CD4-positive, alpha-beta T cell (primary cell): ENCODE measurements at regions not wholly inside any gene's neighbourhood (a gene's known extent, or its start where the extent isn't known, plus 50 kb on each side); places are given as distances from the start of the nearest gene placed in this dataset.

Experiments
- ATAC-seq: fragments of 200-7000 bp; cut with Tn5 transposase; one replicate; pipeline ENCODE4 v1.10.0; 2022; ENCODE audit warnings: mild to moderate bottlenecking; ENCODE audit not compliant: poor library complexity
- CTCF ChIA-PET: fragments of 350-600 bp; sonication (Branson Sonifier 250); formaldehyde crosslinking; loops from one replicate; lab custom pipeline; 2021; ENCODE audit warnings: antibody characterized with exemption, inconsistent platforms; lab: Charles Lee
- POLR2A ChIA-PET: fragments of 350-600 bp; sonication (Branson Sonifier 250); formaldehyde crosslinking; loops from one replicate; lab custom pipeline; 2021; ENCODE audit warnings: antibody characterized with exemption, inconsistent platforms; lab: Charles Lee
- DNase-seq, 14 experiments: peaks; one replicate each; pipeline ENCODE4 v3.0.0-alpha.2; 2013 to 2020; ENCODE audit warnings: mixed read lengths in 2 of 14
- H3K27ac ChIP-seq, 2 donors: one replicate each; pipeline versions ENCODE4 v1.5.1 to v1.7.0; 2013; ENCODE audit warnings: low read length in 2 of 2, low read depth in 1 of 2, mild to moderate bottlenecking in 1 of 2
- H3K27me3 ChIP-seq, 2 experiments: 1 replicate in 1 of 2; 2 replicates in 1 of 2; pipeline versions ENCODE4 v1.6.1 to v1.7.0; 2013; ENCODE audit warnings: low read length in 2 of 2, control low read depth in 1 of 2, mild to moderate bottlenecking in 1 of 2, moderate library complexity in 1 of 2; ENCODE audit not compliant: insufficient read depth in 2 of 2, control insufficient read depth in 1 of 2
- H3K36me3 ChIP-seq: one replicate; pipeline ENCODE4 v1.6.1; 2013; ENCODE audit warnings: low read length, control low read depth; ENCODE audit not compliant: insufficient read depth
- H3K4me1 ChIP-seq: one replicate; pipeline ENCODE4 v1.6.1; 2013; ENCODE audit warnings: low read length, control low read depth; ENCODE audit not compliant: insufficient read depth
- H3K4me3 ChIP-seq: one replicate; pipeline ENCODE4 v1.5.1; 2013; ENCODE audit warnings: mild to moderate bottlenecking, low read length, moderate library complexity
- H3K9me3 ChIP-seq, 2 experiments: 1 replicate in 1 of 2; 2 replicates in 1 of 2; pipeline versions ENCODE4 v1.6.1 to v1.7.0; 2013; ENCODE audit warnings: low read length in 2 of 2, mild to moderate bottlenecking in 2 of 2, control low read depth in 1 of 2, moderate library complexity in 1 of 2; ENCODE audit not compliant: control insufficient read depth in 1 of 2, insufficient read depth in 1 of 2
- H3K27ac Mint-ChIP-seq: one replicate; pipeline ENCODE4 v1.8.0; 2020; ENCODE audit warnings: mixed read lengths
- H3K27me3 Mint-ChIP-seq: one replicate; pipeline ENCODE4 v1.8.0; 2021; ENCODE audit warnings: mixed read lengths
- H3K36me3 Mint-ChIP-seq: one replicate; pipeline ENCODE4 v1.8.0; 2021; ENCODE audit warnings: low read depth, mixed read lengths
- H3K4me1 Mint-ChIP-seq: one replicate; pipeline ENCODE4 v1.8.0; 2021; ENCODE audit warnings: low read depth, mixed read lengths
- H3K4me3 Mint-ChIP-seq: one replicate; pipeline ENCODE4 v1.8.0; 2020; ENCODE audit warnings: mild to moderate bottlenecking, mixed read lengths
- H3K9me3 Mint-ChIP-seq: one replicate; pipeline ENCODE4 v1.8.0; 2020; ENCODE audit warnings: mixed read lengths
- CTCF ChIP-seq: fragments of 200-600 bp; IDR thresholded peaks from one replicate; pipeline ENCODE4 v1.8.0; 2022; ENCODE audit warnings: antibody characterized with exemption, mild to moderate bottlenecking
- intact Hi-C, 2 experiments: fragments of 100-400 bp; cut with DNase I in 1 of 2; cut with micrococcal nuclease in 1 of 2; formaldehyde crosslinking; loops; one replicate each; pipeline versions ENCODE4 v1.15.1 to v1.9.0; 2023 to 2025; cut with DNase I, micrococcal nuclease

DNA sequence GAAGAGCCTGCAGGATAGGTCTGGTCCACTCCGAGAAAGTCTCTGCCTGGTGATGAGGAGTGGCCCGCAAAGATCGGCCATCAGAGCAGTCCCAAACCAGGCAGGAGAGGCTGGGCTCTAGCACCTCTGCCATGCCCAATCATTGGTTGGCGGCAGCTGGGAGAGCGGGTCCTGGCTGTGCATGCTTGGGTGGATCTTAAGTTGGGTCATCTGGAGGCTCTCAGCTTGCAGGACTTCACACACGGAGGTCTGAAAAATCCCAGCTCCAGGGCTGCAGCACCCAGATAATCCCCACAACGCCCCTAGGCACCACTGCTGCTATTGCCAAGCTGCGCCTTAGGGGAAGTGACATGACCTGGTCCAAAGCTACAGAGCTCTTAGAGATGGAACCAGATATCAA is 766.7 kb upstream of the TBX3 start:
- no peak for DNase-seq
- H3K9me3 Mint-ChIP-seq, result no peaks in the 10 kb centered on the region

DNA sequence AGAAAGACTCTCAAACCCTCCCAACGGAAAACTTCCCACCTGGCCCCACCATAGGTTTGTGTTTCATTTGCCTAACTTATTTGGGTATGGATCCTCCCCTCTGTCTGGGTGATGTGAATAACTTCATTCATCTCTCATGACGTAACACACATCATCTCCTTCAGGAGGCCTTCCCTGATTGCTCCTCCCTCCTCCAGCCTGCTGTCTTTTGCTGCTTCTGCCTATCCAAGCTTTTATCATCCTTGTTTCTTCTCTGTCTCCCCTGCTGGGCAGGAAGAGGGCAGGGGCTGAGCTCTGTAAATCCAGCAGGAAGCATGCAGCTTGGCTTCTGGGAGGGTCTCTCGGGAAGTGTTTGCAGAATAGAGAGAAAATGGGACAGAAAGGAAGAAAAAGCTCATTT is 766.0 kb upstream of the TBX3 start:
- H3K27me3 ChIP-seq, result peaks cover 10 to 21% of the 10 kb centered on the region in 2 experiments
- CTCF ChIA-PET, result interaction anchor here (0.7 kb wide), 1 partner anchor 209 kb away, joined by 6 read pairs; no protein-coding TSS in a partner anchor
- no peak for TF ChIP-seq CTCF
- peaks cover 40% of the 10 kb centered on the region for H3K27me3 Mint-ChIP-seq
- H3K4me1 Mint-ChIP-seq, result no peaks in the 10 kb centered on the region
- H3K36me3 ChIP-seq, result no peaks in the 10 kb centered on the region
- H3K27ac ChIP-seq, result no peak overlapping the region
- no peaks in the 10 kb centered on the region for H3K4me1 ChIP-seq
- intact Hi-C loops, result no loop called here
- DNase-seq (no peak), ATAC-seq (no peak)
- no peak overlapping the region for H3K27ac Mint-ChIP-seq
- no peaks in the 10 kb centered on the region for H3K36me3 Mint-ChIP-seq
- peaks cover 0 to 17% of the 10 kb centered on the region in 2 experiments for H3K9me3 ChIP-seq
- H3K9me3 Mint-ChIP-seq, result no peaks in the 10 kb centered on the region
- POLR2A ChIA-PET, result no interaction called here
- H3K4me3 Mint-ChIP-seq, result no peak overlapping the region
- H3K4me3 ChIP-seq, result no peak overlapping the region

More for the DNA sequence above, 766.7 kb upstream of the TBX3 start:
- intact Hi-C loops, result no loop called here
- Histone ChIP-seq H3K4me1 (no peaks in the 10 kb centered on the region), H3K9me3 (peaks cover 0 to 22% of the 10 kb centered on the region in 2 experiments), H3K4me3 (no peak overlapping the region), H3K27ac (no peak overlapping the region), H3K27me3 (peaks cover 10 to 21% of the 10 kb centered on the region in 2 experiments), H3K36me3 (no peaks in the 10 kb centered on the region)
- H3K27ac Mint-ChIP-seq, result no peak overlapping the region
- no peaks in the 10 kb centered on the region for H3K36me3 Mint-ChIP-seq
- no peak for TF ChIP-seq CTCF
- H3K4me1 Mint-ChIP-seq, result no peaks in the 10 kb centered on the region
- H3K27me3 Mint-ChIP-seq, result peaks cover 40% of the 10 kb centered on the region
- POLR2A ChIA-PET, result no interaction called here
- no peak for ATAC-seq
- no peak overlapping the region for H3K4me3 Mint-ChIP-seq
- CTCF ChIA-PET, result no interaction called here

DNA sequence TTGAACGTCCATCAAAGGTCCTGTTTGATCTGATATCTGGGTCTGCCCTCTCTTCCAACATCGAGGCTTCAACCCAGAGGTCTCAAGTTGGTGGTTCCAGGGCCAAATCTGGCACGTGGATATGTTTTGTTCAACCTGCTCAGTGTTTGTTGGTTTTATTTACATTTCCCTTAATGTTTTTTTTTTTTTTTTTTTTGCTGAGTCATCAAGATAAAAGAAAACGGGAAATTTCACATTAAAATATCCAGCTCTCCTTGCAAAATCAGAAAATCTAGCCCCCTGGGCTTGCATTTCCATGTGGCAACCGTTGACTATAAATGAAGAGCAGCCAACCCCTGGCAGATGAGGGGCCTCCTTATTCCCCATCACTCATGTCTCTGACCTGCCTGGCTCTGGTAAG is 765.6 kb upstream of the TBX3 start:
- no peak for ATAC-seq
- Mint-ChIP-seq H3K27me3 (peaks cover 40% of the 10 kb centered on the region), H3K27ac (no peak overlapping the region), H3K4me3 (no peak overlapping the region), H3K9me3 (no peaks in the 10 kb centered on the region), H3K36me3 (no peaks in the 10 kb centered on the region), H3K4me1 (no peaks in the 10 kb centered on the region)
- no peak for DNase-seq
- ChIA-PET CTCF (interaction anchor here (0.7 kb wide), 1 partner anchor 210 kb away, joined by 6 read pairs; no protein-coding TSS in a partner anchor), POLR2A (no interaction called here)
- no peaks in the 10 kb centered on the region for H3K36me3 ChIP-seq
- intact Hi-C loops, result no loop called here
- no peak for TF ChIP-seq CTCF
- no peak overlapping the region for H3K4me3 ChIP-seq
- H3K4me1 ChIP-seq, result no peaks in the 10 kb centered on the region
- peaks cover 0 to 16% of the 10 kb centered on the region in 2 experiments for H3K9me3 ChIP-seq
- H3K27ac ChIP-seq, result no peak overlapping the region
- H3K27me3 ChIP-seq, result peaks cover 10 to 21% of the 10 kb centered on the region in 2 experiments
